PC-3 (cell line): ENCODE measurements at regions not wholly inside any gene's neighbourhood (a gene's known extent, or its start where the extent isn't known, plus 50 kb on each side); places are given as distances from the start of the nearest gene placed in this dataset.

Experiments
- CTCF ChIP-seq: fragments of 300-600 bp; sonication (generic); conservative IDR thresholded peaks from 2 replicates; pipeline ENCODE4 v1.5.1; 2017; ENCODE audit warnings: antibody characterized with exemption, low read depth, mild to moderate bottlenecking, low read length
- EZH2 ChIP-seq: fragments of 300-600 bp; sonication (generic); IDR thresholded peaks from one replicate; pipeline ENCODE4 v1.6.1; 2017; ENCODE audit warnings: antibody characterized with exemption, mild to moderate bottlenecking, low read length; ENCODE audit not compliant: unreplicated experiment
- EZH2phosphoT487 ChIP-seq: fragments of 300-600 bp; sonication (generic); IDR thresholded peaks from 2 replicates; pipeline ENCODE4 v1.6.1; 2018; ENCODE audit warnings: mild to moderate bottlenecking, antibody characterized with exemption, low read length, borderline replicate concordance

DNA sequence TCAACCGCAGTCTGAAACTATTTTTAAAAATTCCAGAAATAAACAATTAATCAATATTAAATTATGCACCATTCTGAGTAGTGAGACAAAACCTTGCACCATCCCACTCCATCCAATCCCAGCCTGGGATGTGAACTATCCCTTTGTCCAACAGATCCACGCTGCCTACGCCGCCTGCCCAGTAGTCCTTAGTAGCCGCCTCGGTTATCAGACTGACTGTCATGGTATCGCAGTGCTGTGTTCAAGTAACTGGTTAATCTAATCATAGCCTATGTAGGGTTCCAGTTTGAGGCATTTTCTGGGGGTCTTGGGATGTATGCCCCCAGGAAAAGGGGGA is 437.7 kb downstream of the HS3ST3B1 start:
- TF ChIP-seq CTCF (no peak), EZH2phosphoT487 (no peak), EZH2 (no peak)
